ENCODE measurements at regions not wholly inside any gene's neighbourhood (a gene's known extent, or its start where the extent isn't known, plus 50 kb on each side); places are given as distances from the start of the nearest gene placed in this dataset.
"Not testable (repeated sequence)": the region's sequence is repeated elsewhere in the genome, so short reads cannot be mapped to it uniquely, and the experiment has no call there.

- no peak for DNase-seq (ENCODE audit: low read depth in 2 of 2)
Observed at GRCh38 chr12:77222336-77222735, 157.0 kb upstream of the E2F7 start.

- DNase-seq (ENCODE audit: low read depth in 2 of 2) = no peak
Observed at GRCh38 chr12:77220586-77220985, 155.2 kb upstream of the E2F7 start.

GRCh38 chr12:77218278-77218677 is 152.9 kb upstream of the E2F7 start:
- no peak for DNase-seq (ENCODE audit: low read depth in 2 of 2)

DNA sequence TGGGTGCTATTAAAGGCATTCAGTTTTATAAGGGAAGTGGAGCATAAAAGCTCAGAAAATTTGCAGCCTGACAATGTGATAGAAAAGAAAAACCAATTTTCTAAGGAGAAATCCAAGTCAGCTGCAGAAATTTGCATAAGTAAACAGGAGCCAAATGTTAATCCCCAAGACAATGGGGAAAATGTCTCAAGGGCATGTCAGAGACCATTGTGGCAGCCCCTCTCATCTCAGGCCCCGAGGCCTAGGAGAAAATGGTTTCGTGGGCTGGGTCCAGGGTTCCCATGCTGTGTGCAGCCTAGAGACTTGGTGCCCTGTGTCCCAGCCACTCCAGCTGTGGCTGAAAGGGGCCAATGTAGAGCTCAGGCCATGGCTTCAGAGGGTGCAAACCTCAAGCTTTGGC is 150.8 kb upstream of the E2F7 start:
- DNase-seq (ENCODE audit: low read depth in 2 of 2) = not testable (repeated sequence)

- no peak for DNase-seq (ENCODE audit: low read depth in 2 of 2)
Observed at GRCh38 chr12:77214136-77214535, 148.8 kb upstream of the E2F7 start.

- DNase-seq (ENCODE audit: low read depth in 2 of 2) = no peak
Observed at GRCh38 chr12:77213319-77213718, 147.9 kb upstream of the E2F7 start.

DNA sequence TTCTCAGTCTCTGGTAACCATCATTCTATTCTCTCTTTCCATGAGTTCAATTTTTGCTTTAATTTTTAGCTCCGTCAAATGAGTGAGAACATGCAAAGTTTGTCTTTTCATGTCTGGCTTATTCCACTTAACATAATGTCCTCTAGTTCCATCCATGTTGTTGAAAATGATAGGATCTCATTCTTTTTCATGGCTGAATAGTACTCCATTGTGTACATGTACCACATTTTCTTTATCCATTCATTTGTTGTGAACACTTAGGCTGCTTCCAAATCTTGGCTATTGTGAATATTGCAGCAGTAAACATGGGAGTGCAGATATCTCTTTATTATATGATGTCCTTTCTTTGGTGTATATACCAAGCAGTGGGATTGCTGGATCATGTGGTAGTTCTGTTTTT is 145.4 kb upstream of the E2F7 start:
- no peak for DNase-seq (ENCODE audit: low read depth in 2 of 2)

- DNase-seq (ENCODE audit: low read depth in 2 of 2) = no peak
Observed at GRCh38 chr12:77204083-77204482, 138.7 kb upstream of the E2F7 start.

DNA sequence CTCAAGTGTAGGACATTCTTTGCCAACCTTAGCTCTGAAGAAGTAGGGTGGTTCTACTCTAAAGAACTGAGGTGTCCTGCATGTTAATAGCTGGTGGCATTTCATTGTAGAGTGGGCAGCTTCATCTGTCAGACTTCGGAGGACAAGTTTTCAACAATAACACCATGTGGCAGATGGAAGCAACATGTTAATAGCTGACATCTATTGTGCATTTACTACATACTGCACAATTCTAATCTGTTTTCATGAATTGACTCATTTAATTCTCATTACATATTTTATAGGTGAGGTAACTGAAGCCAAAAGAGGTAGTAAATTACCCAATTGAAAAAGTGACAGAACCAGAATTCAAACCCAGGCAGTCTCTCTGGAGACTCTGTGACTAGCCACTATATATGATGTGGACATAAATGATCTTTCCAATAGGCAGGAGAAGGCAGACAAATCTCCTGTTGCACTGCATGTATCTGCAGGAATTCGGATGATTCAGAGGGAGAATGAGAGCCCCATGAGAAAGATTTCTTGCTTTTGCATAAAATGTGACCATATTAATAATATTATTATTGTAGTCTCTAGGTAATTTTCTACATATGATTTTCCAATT is 137.2 kb upstream of the E2F7 start:
- no peak for DNase-seq (ENCODE audit: low read depth in 2 of 2)

- DNase-seq (ENCODE audit: low read depth in 2 of 2) = no peak
Observed at GRCh38 chr12:77189901-77190416, 124.6 kb upstream of the E2F7 start.

DNA sequence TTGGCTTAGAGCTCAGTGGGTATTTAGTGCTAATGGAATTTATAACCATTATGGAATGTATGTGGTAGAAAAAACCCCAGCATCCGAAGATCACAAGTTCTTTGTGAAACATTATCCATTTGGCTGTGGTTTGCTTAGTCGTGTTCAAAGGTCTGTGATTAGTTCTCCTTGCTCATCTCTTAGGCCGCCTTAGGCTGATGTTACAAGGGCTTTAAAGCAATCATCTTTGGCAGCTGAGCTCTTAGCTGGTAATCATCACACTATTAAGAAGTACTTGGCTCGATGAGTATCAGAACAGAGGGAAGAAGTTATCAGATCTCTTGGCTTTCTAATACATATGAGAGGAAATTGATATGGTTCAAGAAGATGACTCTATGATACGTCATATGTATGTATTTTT is 124.1 kb upstream of the E2F7 start:
- DNase-seq (ENCODE audit: low read depth in 2 of 2) = no peak

- DNase-seq (ENCODE audit: low read depth in 2 of 2) = no peak
Observed at GRCh38 chr12:77179515-77179914, 114.1 kb upstream of the E2F7 start.

GRCh38 chr12:77167801-77168200 is 102.4 kb upstream of the E2F7 start:
- no peak for DNase-seq (ENCODE audit: low read depth in 2 of 2)

- DNase-seq (ENCODE audit: low read depth in 2 of 2) = no peak
Observed at GRCh38 chr12:77166696-77167095, 101.3 kb upstream of the E2F7 start.

GRCh38 chr12:77163074-77164038 is 98.0 kb upstream of the E2F7 start:
- no peak for DNase-seq (ENCODE audit: low read depth in 2 of 2)

GRCh38 chr12:77161944-77162343 is 96.6 kb upstream of the E2F7 start:
- DNase-seq (ENCODE audit: low read depth in 2 of 2) = no peak

DNA sequence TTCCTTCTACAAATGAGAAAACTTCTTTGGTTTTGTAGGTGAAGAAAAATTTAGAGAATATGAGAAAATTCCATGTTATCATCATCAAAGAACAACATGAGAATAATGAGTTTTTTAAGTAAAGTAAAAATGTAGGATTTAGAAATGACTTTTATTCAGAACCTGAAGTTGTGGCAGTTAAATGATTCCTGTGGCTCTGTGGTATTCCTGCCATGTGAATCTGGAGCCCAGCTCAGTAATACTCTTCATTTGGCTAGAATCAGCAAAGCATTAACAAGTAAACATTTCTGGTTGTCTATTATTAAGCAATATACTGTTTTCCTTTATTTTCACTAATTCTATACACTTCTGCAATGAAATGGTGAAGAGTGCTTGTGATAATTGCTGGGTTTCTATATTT is 95.6 kb upstream of the E2F7 start:
- no peak for DNase-seq (ENCODE audit: low read depth in 2 of 2)

DNA sequence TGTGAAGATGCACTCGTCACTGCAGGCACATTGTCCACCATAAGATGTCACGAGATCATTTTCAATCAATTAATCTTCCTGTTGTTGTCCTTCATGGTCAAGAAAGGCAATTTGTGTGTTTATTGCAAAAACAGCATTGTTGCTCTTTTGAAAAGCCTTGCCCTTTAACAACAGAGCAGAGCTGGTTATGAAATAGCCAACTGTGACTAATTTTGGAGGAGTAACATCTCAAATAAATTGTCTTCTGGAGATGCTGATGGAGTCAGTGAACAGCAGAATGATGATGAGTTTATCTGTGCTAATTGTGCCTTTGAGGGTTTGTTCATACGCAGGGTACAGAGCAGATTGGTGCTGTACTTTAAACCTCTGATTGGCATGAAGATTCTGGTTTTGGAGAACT is 88.3 kb upstream of the E2F7 start:
- DNase-seq (ENCODE audit: low read depth in 2 of 2) = no peak

DNA sequence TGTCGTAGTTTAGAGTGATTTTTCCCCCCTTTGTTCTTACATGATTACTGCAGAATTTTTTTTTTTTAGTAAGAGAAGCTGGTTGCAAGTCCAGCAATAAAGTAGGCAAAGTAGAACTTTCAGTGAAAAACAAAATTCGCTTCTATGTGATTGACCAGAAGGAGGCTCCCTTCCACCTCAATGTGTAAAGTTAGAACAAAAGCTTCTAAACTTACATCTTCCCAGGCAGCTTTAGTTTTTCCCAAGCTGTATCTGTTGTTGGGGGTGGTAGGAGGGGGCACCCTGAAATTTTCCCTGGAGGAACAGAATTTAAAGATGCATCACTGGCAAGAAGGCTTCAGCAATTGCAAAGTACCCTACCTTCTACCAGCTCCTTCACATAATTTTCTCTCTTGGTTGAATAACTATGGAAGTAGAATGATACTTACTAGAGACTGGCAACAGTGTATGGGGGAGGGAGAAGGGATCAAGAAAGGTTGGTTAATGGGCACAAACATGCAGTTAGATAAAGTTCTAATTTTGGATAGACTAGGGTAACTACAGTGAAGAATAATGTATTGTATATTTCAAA is 87.3 kb upstream of the E2F7 start:
- no peak for DNase-seq (ENCODE audit: low read depth in 2 of 2)

- no peak for DNase-seq (ENCODE audit: low read depth in 2 of 2)
Observed at GRCh38 chr12:77151030-77151429, 85.7 kb upstream of the E2F7 start.

GRCh38 chr12:77133566-77133965 is 68.2 kb upstream of the E2F7 start:
- DNase-seq (ENCODE audit: low read depth in 2 of 2) = no peak

- no peak for DNase-seq (ENCODE audit: low read depth in 2 of 2)
Observed at GRCh38 chr12:77131977-77132490, 66.7 kb upstream of the E2F7 start.

DNA sequence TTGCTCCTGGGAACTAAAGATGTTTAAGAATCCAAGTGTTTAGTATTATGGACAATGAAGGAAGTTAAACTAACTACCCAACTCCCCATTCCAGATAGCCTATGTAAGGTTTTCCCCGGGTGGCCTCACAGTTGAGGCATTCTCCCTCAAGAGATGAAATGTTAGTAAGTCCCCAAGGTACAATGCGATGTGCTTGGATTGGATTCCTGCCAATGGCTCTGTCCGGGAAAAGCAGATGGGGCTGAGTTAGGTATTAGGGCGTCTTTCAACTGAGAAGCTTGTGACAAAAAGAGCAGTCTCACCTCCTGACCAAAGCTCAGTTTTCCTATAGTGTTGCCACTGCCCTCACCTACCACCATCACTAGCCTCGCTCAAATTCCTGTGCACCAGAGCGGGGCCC is 64.8 kb upstream of the E2F7 start:
- DNase-seq (ENCODE audit: low read depth in 2 of 2) = no peak

Measured in stimulated activated CD8-positive, alpha-beta memory T cell treated with anti-CD3 and anti-CD28 coated beads, Interleukin-2, amount 100 ng/mL, for 48 hours (primary cell).